Adrenal gland (tissue), 9 donors: ENCODE measurements at regions not wholly inside any gene's neighbourhood (a gene's known extent, or its start where the extent isn't known, plus 50 kb on each side); places are given as distances from the start of the nearest gene placed in this dataset.

ENCODE experiments used
- DNase-seq, 7 donors: peaks; one replicate each; pipeline ENCODE4 v3.0.0-alpha.2; 2019 to 2020
- H3K27ac ChIP-seq, 5 donors: fragments of 200-600 bp; sonication (generic) in 4 of 5; 1 replicate in 3 of 5; 2 replicates in 2 of 5; pipeline versions ENCODE4 v1.5.1 to v1.8.0; 2016 to 2020; ENCODE audit warnings: mild to moderate bottlenecking in 1 of 5
- H3K27me3 ChIP-seq: fragments of 200-600 bp; 2 replicates; pipeline ENCODE4 v1.8.0; 2021
- H3K36me3 ChIP-seq, 2 donors: fragments of 200-600 bp; replicated peaks in 1 of 2; 1 replicate in 1 of 2; 2 replicates in 1 of 2; pipeline versions ENCODE4 v1.5.1 to v1.8.0; 2018 to 2022
- H3K4me1 ChIP-seq, 2 donors: fragments of 200-600 bp; replicated peaks in 1 of 2; 1 replicate in 1 of 2; 2 replicates in 1 of 2; pipeline versions ENCODE4 v1.5.1 to v1.8.0; 2018 to 2021
- H3K4me3 ChIP-seq, 4 donors: fragments of 200-600 bp; sonication (generic) in 3 of 4; one replicate each; pipeline ENCODE4 v1.5.1; 2016 to 2018
- H3K9me3 ChIP-seq, 3 donors: fragments of 200-600 bp; sonication (generic) in 1 of 3; replicated peaks in 1 of 3; 1 replicate in 2 of 3; 2 replicates in 1 of 3; pipeline versions ENCODE4 v1.5.1 to v1.8.0; 2016 to 2021
- CTCF ChIP-seq, 6 experiments: fragments of 450-650 bp in 4 of 6; fragments of 200-600 bp in 2 of 6; sonication (generic) in 1 of 6; IDR thresholded peaks; 1 replicate in 5 of 6; 2 replicates in 1 of 6; pipeline versions ENCODE4 v1.5.1 to v1.8.0; 2016 to 2021; ENCODE audit warnings: antibody characterized with exemption in 6 of 6, mild to moderate bottlenecking in 2 of 6, moderate library complexity in 1 of 6
- POLR2A ChIP-seq, 2 donors: fragments of 450-650 bp; IDR thresholded peaks; one replicate each; pipeline ENCODE4 v1.6.1; 2017; ENCODE audit warnings: antibody characterized with exemption in 2 of 2, mild to moderate bottlenecking in 2 of 2, moderate library complexity in 1 of 2
- WGBS, 4 donors: extraction: QIAGEN DNeasy Blood & Tissue Kit in 2 of 4; methylation state at CpG; one replicate each; pipeline versions ENCODE4 v1.1.5 to v1.1.7; 2013 to 2017; 5-methylcytosine and 5-hydroxymethylcytosine counted together
- intact Hi-C, 2 donors: fragments of 100-400 bp; cut with DNase I; formaldehyde crosslinking; loops; one replicate each; pipeline versions ENCODE4 v1.14.1 to v1.15.0; 2022 to 2023
- donor health status: healthy with polysubstance abuse.
- donor health status: Bipolar disorder and iron deficiency.
- donor health status: DM: yes; HTN: yes; CAD: no.
- donor health status: DM: no; HTN: no; CAD: no.
- donor health status: DM: no; HTN: no; CAD: no.

- DNase-seq = no peak
- no peaks in the 10 kb centered on the region for H3K4me1 ChIP-seq
- H3K36me3 ChIP-seq = no peaks in the 10 kb centered on the region
- 53 to 63% (median 59%) methylated on average over 5 of the region's 5 CpGs for WGBS, 4 donors
- H3K4me3 ChIP-seq = no peak overlapping the region
- no peak overlapping the region for H3K27ac ChIP-seq
- no peaks in the 10 kb centered on the region for H3K9me3 ChIP-seq
- TF ChIP-seq POLR2A (IDR thresholded peaks at IDR 0.05) (no peak), CTCF (IDR thresholded peaks at IDR 0.05) (no peak)
- no peaks in the 10 kb centered on the region for H3K27me3 ChIP-seq
- intact Hi-C loops = no loop called here
Measured at GRCh38 chr4:79603681-79604080, 195.7 kb upstream of the GK2 start.

- no peak overlapping the region for H3K27ac ChIP-seq
- TF ChIP-seq POLR2A (IDR thresholded peaks at IDR 0.05) = no peak
- no peak for TF ChIP-seq CTCF (IDR thresholded peaks at IDR 0.05)
- no peak for DNase-seq
- H3K27me3 ChIP-seq = no peaks in the 10 kb centered on the region
- intact Hi-C loops = no loop called here
- H3K4me3 ChIP-seq = no peak overlapping the region
- H3K4me1 ChIP-seq = no peaks in the 10 kb centered on the region
- H3K9me3 ChIP-seq = no peaks in the 10 kb centered on the region
- 71 to 100% (median 75%) methylated on average over 1 of the region's 1 CpG for WGBS, 4 donors
- H3K36me3 ChIP-seq = no peaks in the 10 kb centered on the region
Measured at GRCh38 chr4:79599691-79600090, 191.7 kb upstream of the GK2 start.

GRCh38 chr4:79598801-79599200 lies 190.8 kb upstream of the GK2 start:
- H3K36me3 ChIP-seq = no peaks in the 10 kb centered on the region
- no peaks in the 10 kb centered on the region for H3K9me3 ChIP-seq
- peak in 1 of 7 donors; percentile 80 for DNase-seq
- no peaks in the 10 kb centered on the region for H3K4me1 ChIP-seq
- no peaks in the 10 kb centered on the region for H3K27me3 ChIP-seq
- H3K27ac ChIP-seq = no peak overlapping the region
- WGBS, 4 donors = 56 to 77% (median 72%) methylated on average over 4 of the region's 4 CpGs
- intact Hi-C loops = no loop called here
- TF ChIP-seq CTCF (IDR thresholded peaks at IDR 0.05) (no peak), POLR2A (IDR thresholded peaks at IDR 0.05) (no peak)
- no peak overlapping the region for H3K4me3 ChIP-seq

GRCh38 chr4:79598214-79598613 lies 190.2 kb upstream of the GK2 start:
- no peak for TF ChIP-seq POLR2A (IDR thresholded peaks at IDR 0.05)
- no peak for TF ChIP-seq CTCF (IDR thresholded peaks at IDR 0.05)
- WGBS, 4 donors = 80 to 95% (median 83%) methylated on average over 2 of the region's 2 CpGs
- no peak overlapping the region for H3K4me3 ChIP-seq
- H3K36me3 ChIP-seq = no peaks in the 10 kb centered on the region
- no peaks in the 10 kb centered on the region for H3K9me3 ChIP-seq
- H3K27ac ChIP-seq = no peak overlapping the region
- intact Hi-C loops = no loop called here
- H3K27me3 ChIP-seq = no peaks in the 10 kb centered on the region
- no peaks in the 10 kb centered on the region for H3K4me1 ChIP-seq
- no peak for DNase-seq
